B cell (primary cell): ENCODE measurements at regions not wholly inside any gene's neighbourhood (a gene's known extent, or its start where the extent isn't known, plus 50 kb on each side); places are given as distances from the start of the nearest gene placed in this dataset.

Source experiments
- ATAC-seq: fragments of 200-7000 bp; cut with Tn5 transposase; one replicate; pipeline ENCODE4 v1.10.0; 2021; ENCODE audit warnings: low read depth, mild to moderate bottlenecking, moderate number of reproducible peaks, moderate library complexity
- CTCF ChIA-PET: fragments of 350-600 bp; sonication (Branson Sonifier 250); formaldehyde crosslinking; loops from one replicate; lab custom pipeline; 2021; ENCODE audit warnings: antibody characterized with exemption, inconsistent platforms; lab: Charles Lee
- POLR2A ChIA-PET: fragments of 350-600 bp; sonication (Branson Sonifier 250); formaldehyde crosslinking; loops from one replicate; lab custom pipeline; 2021; ENCODE audit warnings: antibody characterized with exemption; lab: Charles Lee
- DNase-seq: peaks from one replicate; pipeline ENCODE4 v3.0.0; 2013
- H2AFZ ChIP-seq: 2 replicates; pipeline ENCODE4 v1.6.1; 2012; ENCODE audit warnings: mild to moderate bottlenecking, low read depth, low read length; ENCODE audit not compliant: insufficient read depth, poor library complexity, severe bottlenecking
- H3K27ac ChIP-seq, 2 donors: 1 replicate in 1 of 2; 2 replicates in 1 of 2; pipeline ENCODE4 v1.5.1; 2012 to 2013; ENCODE audit warnings: low read length in 2 of 2, mild to moderate bottlenecking in 2 of 2, moderate library complexity in 1 of 2
- H3K27me3 ChIP-seq, 4 experiments: fragments of 200-600 bp in 1 of 4; sonication (generic) in 1 of 4; replicated peaks in 1 of 4; 1 replicate in 2 of 4; 2 replicates in 2 of 4; pipeline versions ENCODE4 v1.6.1 to v1.7.0; 2013 to 2016; ENCODE audit warnings: low read length in 3 of 4, mild to moderate bottlenecking in 2 of 4, mixed read lengths in 1 of 4, moderate library complexity in 1 of 4; ENCODE audit not compliant: insufficient read depth in 4 of 4, control insufficient read depth in 3 of 4; ENCODE audit errors: control extremely low read depth in 1 of 4
- H3K36me3 ChIP-seq, 2 experiments: replicated peaks in 1 of 2; 1 replicate in 1 of 2; 2 replicates in 1 of 2; pipeline versions ENCODE4 v1.6.1 to v1.7.1; 2013; ENCODE audit warnings: low read length in 1 of 2; ENCODE audit not compliant: insufficient read depth in 2 of 2, control insufficient read depth in 1 of 2; ENCODE audit errors: control extremely low read depth in 1 of 2, extremely low read depth in 1 of 2
- H3K4me1 ChIP-seq, 2 donors: fragments of 200-600 bp in 1 of 2; sonication (generic) in 1 of 2; 1 replicate in 1 of 2; 2 replicates in 1 of 2; pipeline versions ENCODE4 v1.5.1 to v1.6.1; 2013 to 2017; ENCODE audit warnings: low read length in 2 of 2; ENCODE audit not compliant: control insufficient read depth in 2 of 2, insufficient read depth in 2 of 2
- H3K4me2 ChIP-seq: replicated peaks from 2 replicates; pipeline ENCODE3; 2012; ENCODE audit warnings: mild to moderate bottlenecking, low read depth, low read length; ENCODE audit not compliant: poor library complexity, severe bottlenecking
- H3K4me3 ChIP-seq, 5 experiments: fragments of 200-600 bp in 1 of 5; sonication (generic) in 1 of 5; 1 replicate in 3 of 5; 2 replicates in 2 of 5; pipeline versions ENCODE4 v1.5.1 to v1.7.0; 2011 to 2016; ENCODE audit warnings: low read length in 4 of 5, mild to moderate bottlenecking in 4 of 5, low read depth in 2 of 5, control low read depth in 1 of 5, moderate library complexity in 1 of 5; ENCODE audit not compliant: insufficient read depth in 1 of 5; ENCODE audit errors: control extremely low read depth in 1 of 5, extremely low read depth in 1 of 5
- H3K79me2 ChIP-seq: fragments of 200-600 bp; sonication (generic); one replicate; pipeline ENCODE4 v1.6.0; 2016; ENCODE audit warnings: low read length; ENCODE audit not compliant: control insufficient read depth, insufficient read depth
- H3K9ac ChIP-seq: fragments of 200-600 bp; sonication (generic); 2 replicates; pipeline ENCODE4 v1.6.1; 2017; ENCODE audit warnings: mild to moderate bottlenecking, low read length, moderate library complexity
- H3K9me3 ChIP-seq, 3 donors: one replicate each; pipeline versions ENCODE4 v1.6.1 to v1.7.1; 2013; ENCODE audit warnings: low read length in 2 of 3; ENCODE audit not compliant: control insufficient read depth in 2 of 3, insufficient read depth in 1 of 3; ENCODE audit errors: control extremely low read depth in 1 of 3
- H4K20me1 ChIP-seq: 2 replicates; pipeline ENCODE4 v1.6.0; 2012; ENCODE audit warnings: mild to moderate bottlenecking, low read length; ENCODE audit not compliant: insufficient read depth, control insufficient read depth, poor library complexity, severe bottlenecking
- H3K27ac Mint-ChIP-seq: one replicate; pipeline ENCODE4 v1.8.0; 2021; ENCODE audit warnings: mixed read lengths
- H3K27me3 Mint-ChIP-seq: one replicate; pipeline ENCODE4 v1.8.0; 2021; ENCODE audit warnings: mixed read lengths
- H3K4me1 Mint-ChIP-seq: one replicate; pipeline ENCODE4 v1.8.0; 2021; ENCODE audit warnings: mixed read lengths
- H3K4me3 Mint-ChIP-seq: one replicate; pipeline ENCODE4 v1.8.0; 2021; ENCODE audit warnings: mixed read lengths
- H3K9me3 Mint-ChIP-seq: one replicate; pipeline ENCODE4 v1.8.0; 2022; ENCODE audit warnings: mixed read lengths; ENCODE audit not compliant: insufficient read depth
- CTCF ChIP-seq: fragments of 200-600 bp; IDR thresholded peaks from one replicate; pipeline ENCODE4 v1.8.0; 2022; ENCODE audit warnings: antibody characterized with exemption, mild to moderate bottlenecking
- EZH2 ChIP-seq: IDR thresholded peaks from 2 replicates; pipeline ENCODE4 v1.6.1; 2012; ENCODE audit warnings: borderline replicate concordance, low read depth, mild to moderate bottlenecking, moderate library complexity, low read length; ENCODE audit not compliant: insufficient read depth, poor library complexity, severe bottlenecking
- WGBS: methylation state at CpG from one replicate; pipeline ENCODE4 v1.1.5; 2013; ENCODE audit warnings: missing lambda C conversion rate; ENCODE audit not compliant: insufficient coverage; 5-methylcytosine and 5-hydroxymethylcytosine counted together
- intact Hi-C: fragments of 100-400 bp; cut with micrococcal nuclease; formaldehyde crosslinking; loops from one replicate; pipeline ENCODE4 v1.10.0; 2022

DNA sequence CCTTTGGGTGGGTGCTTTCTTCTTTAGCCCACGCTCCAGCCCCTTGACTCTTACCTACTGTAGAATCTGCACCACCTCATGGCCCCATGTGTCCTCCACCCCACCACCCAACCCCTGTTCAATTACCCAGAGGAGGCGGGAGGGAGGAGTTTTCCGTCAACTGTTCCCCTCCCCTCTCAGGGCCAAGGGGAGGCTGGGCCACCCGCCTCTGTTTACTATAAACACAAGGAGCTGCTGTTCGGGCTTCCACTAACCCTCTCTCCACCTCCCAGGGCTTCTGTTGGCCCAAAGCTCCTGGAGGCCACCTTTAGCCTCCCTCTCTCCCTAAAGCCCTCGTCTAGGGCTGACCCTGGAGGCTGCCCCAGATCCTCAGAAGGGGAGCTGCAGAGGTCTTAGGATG, 59.2 kb downstream of the FOXI1 start:
- intact Hi-C loops: no loop called here
- ATAC-seq (no peak), DNase-seq (no peak)
- Histone ChIP-seq H3K9ac (no peak overlapping the region), H3K4me2 (no peak overlapping the region), H3K27ac (no peak overlapping the region), H3K27me3 (no peaks in the 10 kb centered on the region), H3K36me3 (no peaks in the 10 kb centered on the region), H3K79me2 (no peaks in the 10 kb centered on the region), H4K20me1 (no peaks in the 10 kb centered on the region), H2AFZ (no peak overlapping the region), H3K4me3 (no peak overlapping the region), H3K9me3 (no peaks in the 10 kb centered on the region), H3K4me1 (peaks cover 0 to 12% of the 10 kb centered on the region in 2 donors)
- H3K4me1 Mint-ChIP-seq: peaks cover 17% of the 10 kb centered on the region
- H3K27ac Mint-ChIP-seq: no peak overlapping the region
- no peak overlapping the region for H3K4me3 Mint-ChIP-seq
- TF ChIP-seq EZH2 (no peak), CTCF (no peak)
- POLR2A ChIA-PET: no interaction called here
- 98% methylated on average over 5 of the region's 6 CpGs for WGBS
- no peaks in the 10 kb centered on the region for H3K27me3 Mint-ChIP-seq
- H3K9me3 Mint-ChIP-seq: no peaks in the 10 kb centered on the region
- CTCF ChIA-PET: no interaction called here

DNA sequence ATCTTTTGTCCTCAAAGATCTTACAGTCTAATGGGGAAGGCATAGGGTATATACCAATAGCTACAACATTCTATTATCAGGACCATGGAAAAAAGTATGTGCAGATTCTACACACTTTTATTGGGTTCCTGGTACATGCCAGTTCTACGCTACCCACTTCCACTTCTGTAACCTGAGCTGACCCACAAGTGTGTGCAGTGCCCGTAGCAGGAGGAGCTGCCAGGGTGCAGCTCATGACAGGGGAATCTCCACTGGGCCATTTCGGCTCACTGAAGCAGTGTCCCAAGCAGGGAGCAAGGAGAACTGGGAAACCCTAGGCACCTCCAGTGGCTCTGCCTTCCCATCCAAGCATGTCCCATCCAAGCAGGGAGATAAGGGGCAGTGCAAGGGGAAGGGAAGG, 60.4 kb downstream of the FOXI1 start:
- H3K9me3 ChIP-seq: no peaks in the 10 kb centered on the region
- no peaks in the 10 kb centered on the region for H3K79me2 ChIP-seq
- ChIA-PET CTCF (interaction anchor here (1.3 kb wide), 1 partner anchor 66 kb away, joined by 3 read pairs; no protein-coding TSS in a partner anchor), POLR2A (no interaction called here)
- H3K27me3 ChIP-seq: no peaks in the 10 kb centered on the region
- peaks cover 0 to 8% of the 10 kb centered on the region in 2 donors for H3K4me1 ChIP-seq
- no peak for ATAC-seq
- TF ChIP-seq EZH2: no peak
- TF ChIP-seq CTCF: no peak
- H3K4me3 Mint-ChIP-seq: no peak overlapping the region
- no peak overlapping the region for H3K27ac ChIP-seq
- 85% methylated on average over 2 of the region's 3 CpGs for WGBS
- H4K20me1 ChIP-seq: no peaks in the 10 kb centered on the region
- H2AFZ ChIP-seq: no peak overlapping the region
- H3K4me2 ChIP-seq: no peak overlapping the region
- H3K4me1 Mint-ChIP-seq: peaks cover 15% of the 10 kb centered on the region
- no peak overlapping the region for H3K4me3 ChIP-seq
- no peak for DNase-seq
- no peaks in the 10 kb centered on the region for H3K9me3 Mint-ChIP-seq
- H3K27ac Mint-ChIP-seq: no peak overlapping the region
- no peaks in the 10 kb centered on the region for H3K27me3 Mint-ChIP-seq
- no peaks in the 10 kb centered on the region for H3K36me3 ChIP-seq
- no peak overlapping the region for H3K9ac ChIP-seq
- intact Hi-C loops: no loop called here
